ENCODE measurements at regions not wholly inside any gene's neighbourhood (a gene's known extent, or its start where the extent isn't known, plus 50 kb on each side); places are given as distances from the start of the nearest gene placed in this dataset.

DNA sequence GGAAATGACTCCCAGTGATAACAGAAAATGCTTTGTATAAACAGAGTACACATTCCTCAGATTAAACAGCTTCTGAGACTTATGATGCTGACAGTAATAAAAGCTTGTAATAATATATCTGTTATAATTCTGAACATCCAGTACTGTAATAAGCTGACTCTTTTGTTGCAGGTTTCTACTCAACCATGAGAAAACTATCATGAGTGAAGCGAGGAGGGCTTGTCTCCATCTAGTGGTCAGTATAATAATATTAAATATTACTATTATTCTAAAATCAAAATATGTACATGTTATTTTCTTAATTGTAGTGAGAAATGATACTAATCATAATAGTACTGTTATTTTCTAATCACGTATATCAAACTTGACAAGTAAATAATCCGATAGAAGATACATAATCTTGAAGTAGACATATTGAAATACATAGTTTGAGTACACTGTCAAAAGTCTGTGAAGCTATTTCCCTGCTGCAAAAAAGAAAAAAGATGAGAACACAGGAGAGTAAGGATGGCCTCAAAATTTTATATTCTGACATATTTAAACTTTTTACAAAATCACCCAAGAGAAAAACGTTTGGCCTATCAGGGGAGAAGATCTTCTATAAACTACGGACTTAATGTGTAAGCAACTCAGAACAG is 183.1 kb downstream of the MOXD1 start:
- Histone ChIP-seq H3K9ac (ENCODE audit: low read length) (no peak overlapping the region), H3K4me3 (ENCODE audit: low read length) (no peak overlapping the region), H3K9me3 (ENCODE audit: control insufficient read depth, low read length) (no peaks in the 10 kb centered on the region), H3K27me3 (replicated peaks; ENCODE audit: control insufficient read depth, insufficient read depth, low read length) (no peaks in the 10 kb centered on the region), H3K36me3 (ENCODE audit: control insufficient read depth, insufficient read depth, low read length, severe bottlenecking) (no peaks in the 10 kb centered on the region), H3K4me1 (ENCODE audit: control insufficient read depth, insufficient read depth, low read length) (no peaks in the 10 kb centered on the region)
- peak; percentile 81 for DNase-seq (ENCODE audit: low read depth)

GRCh38 chr6:132215805-132216204 is 185.5 kb downstream of the MOXD1 start:
- no peak for DNase-seq (ENCODE audit: low read depth)
- no peak overlapping the region for H3K9ac ChIP-seq (ENCODE audit: low read length)
- no peaks in the 10 kb centered on the region for H3K27me3 ChIP-seq (replicated peaks; ENCODE audit: control insufficient read depth, insufficient read depth, low read length)
- H3K4me3 ChIP-seq (ENCODE audit: low read length) = no peak overlapping the region
- no peaks in the 10 kb centered on the region for H3K9me3 ChIP-seq (ENCODE audit: control insufficient read depth, low read length)
- H3K4me1 ChIP-seq (ENCODE audit: control insufficient read depth, insufficient read depth, low read length) = no peaks in the 10 kb centered on the region
- no peaks in the 10 kb centered on the region for H3K36me3 ChIP-seq (ENCODE audit: control insufficient read depth, insufficient read depth, low read length, severe bottlenecking)

- H3K9me3 ChIP-seq (ENCODE audit: control insufficient read depth, low read length) = peaks cover 3% of the 10 kb centered on the region
- no peak overlapping the region for H3K9ac ChIP-seq (ENCODE audit: low read length)
- no peak overlapping the region for H3K4me3 ChIP-seq (ENCODE audit: low read length)
- no peak for DNase-seq (ENCODE audit: low read depth)
- H3K36me3 ChIP-seq (ENCODE audit: control insufficient read depth, insufficient read depth, low read length, severe bottlenecking) = no peaks in the 10 kb centered on the region
- no peaks in the 10 kb centered on the region for H3K4me1 ChIP-seq (ENCODE audit: control insufficient read depth, insufficient read depth, low read length)
- no peaks in the 10 kb centered on the region for H3K27me3 ChIP-seq (replicated peaks; ENCODE audit: control insufficient read depth, insufficient read depth, low read length)
These were observed 186.6 kb downstream of the MOXD1 start for GRCh38 chr6:132214716-132215115.

GRCh38 chr6:132213732-132214131 is 187.5 kb downstream of the MOXD1 start:
- Histone ChIP-seq H3K4me1 (ENCODE audit: control insufficient read depth, insufficient read depth, low read length) (no peaks in the 10 kb centered on the region), H3K9me3 (ENCODE audit: control insufficient read depth, low read length) (peaks cover 3% of the 10 kb centered on the region), H3K4me3 (ENCODE audit: low read length) (no peak overlapping the region), H3K9ac (ENCODE audit: low read length) (no peak overlapping the region), H3K36me3 (ENCODE audit: control insufficient read depth, insufficient read depth, low read length, severe bottlenecking) (no peaks in the 10 kb centered on the region), H3K27me3 (replicated peaks; ENCODE audit: control insufficient read depth, insufficient read depth, low read length) (no peaks in the 10 kb centered on the region)
- DNase-seq (ENCODE audit: low read depth) = no peak

GRCh38 chr6:132213191-132213590 is 188.1 kb downstream of the MOXD1 start:
- DNase-seq (ENCODE audit: low read depth) = no peak
- H3K9me3 ChIP-seq (ENCODE audit: control insufficient read depth, low read length) = peaks cover 3% of the 10 kb centered on the region
- no peak overlapping the region for H3K9ac ChIP-seq (ENCODE audit: low read length)
- H3K36me3 ChIP-seq (ENCODE audit: control insufficient read depth, insufficient read depth, low read length, severe bottlenecking) = no peaks in the 10 kb centered on the region
- H3K4me1 ChIP-seq (ENCODE audit: control insufficient read depth, insufficient read depth, low read length) = no peaks in the 10 kb centered on the region
- H3K4me3 ChIP-seq (ENCODE audit: low read length) = no peak overlapping the region
- H3K27me3 ChIP-seq (replicated peaks; ENCODE audit: control insufficient read depth, insufficient read depth, low read length) = no peaks in the 10 kb centered on the region

GRCh38 chr6:132210886-132211563 is 190.2 kb downstream of the MOXD1 start:
- Histone ChIP-seq H3K9me3 (ENCODE audit: control insufficient read depth, low read length) (peaks cover 3% of the 10 kb centered on the region), H3K4me1 (ENCODE audit: control insufficient read depth, insufficient read depth, low read length) (no peaks in the 10 kb centered on the region), H3K27me3 (replicated peaks; ENCODE audit: control insufficient read depth, insufficient read depth, low read length) (no peaks in the 10 kb centered on the region), H3K9ac (ENCODE audit: low read length) (no peak overlapping the region), H3K36me3 (ENCODE audit: control insufficient read depth, insufficient read depth, low read length, severe bottlenecking) (no peaks in the 10 kb centered on the region), H3K4me3 (ENCODE audit: low read length) (no peak overlapping the region)
- no peak for DNase-seq (ENCODE audit: low read depth)

- Histone ChIP-seq H3K9me3 (ENCODE audit: control insufficient read depth, low read length) (peaks cover 3% of the 10 kb centered on the region), H3K27me3 (replicated peaks; ENCODE audit: control insufficient read depth, insufficient read depth, low read length) (no peaks in the 10 kb centered on the region), H3K36me3 (ENCODE audit: control insufficient read depth, insufficient read depth, low read length, severe bottlenecking) (no peaks in the 10 kb centered on the region), H3K9ac (ENCODE audit: low read length) (no peak overlapping the region), H3K4me3 (ENCODE audit: low read length) (no peak overlapping the region), H3K4me1 (ENCODE audit: control insufficient read depth, insufficient read depth, low read length) (no peaks in the 10 kb centered on the region)
- no peak for DNase-seq (ENCODE audit: low read depth)
These were observed 191.9 kb downstream of the MOXD1 start for GRCh38 chr6:132209351-132209750.

- Histone ChIP-seq H3K27me3 (replicated peaks; ENCODE audit: control insufficient read depth, insufficient read depth, low read length) (no peaks in the 10 kb centered on the region), H3K9ac (ENCODE audit: low read length) (no peak overlapping the region), H3K9me3 (ENCODE audit: control insufficient read depth, low read length) (peaks cover 3% of the 10 kb centered on the region), H3K4me1 (ENCODE audit: control insufficient read depth, insufficient read depth, low read length) (peaks cover 2% of the 10 kb centered on the region), H3K36me3 (ENCODE audit: control insufficient read depth, insufficient read depth, low read length, severe bottlenecking) (no peaks in the 10 kb centered on the region), H3K4me3 (ENCODE audit: low read length) (no peak overlapping the region)
- no peak for DNase-seq (ENCODE audit: low read depth)
These were observed 193.3 kb downstream of the MOXD1 start for GRCh38 chr6:132207991-132208390.

- Histone ChIP-seq H3K27me3 (replicated peaks; ENCODE audit: control insufficient read depth, insufficient read depth, low read length) (no peaks in the 10 kb centered on the region), H3K4me3 (ENCODE audit: low read length) (no peak overlapping the region), H3K36me3 (ENCODE audit: control insufficient read depth, insufficient read depth, low read length, severe bottlenecking) (no peaks in the 10 kb centered on the region), H3K9me3 (ENCODE audit: control insufficient read depth, low read length) (peaks cover 3% of the 10 kb centered on the region), H3K9ac (ENCODE audit: low read length) (no peak overlapping the region), H3K4me1 (ENCODE audit: control insufficient read depth, insufficient read depth, low read length) (peaks cover 12% of the 10 kb centered on the region)
- no peak for DNase-seq (ENCODE audit: low read depth)
These were observed 195.3 kb downstream of the MOXD1 start for GRCh38 chr6:132205946-132206345.

DNA sequence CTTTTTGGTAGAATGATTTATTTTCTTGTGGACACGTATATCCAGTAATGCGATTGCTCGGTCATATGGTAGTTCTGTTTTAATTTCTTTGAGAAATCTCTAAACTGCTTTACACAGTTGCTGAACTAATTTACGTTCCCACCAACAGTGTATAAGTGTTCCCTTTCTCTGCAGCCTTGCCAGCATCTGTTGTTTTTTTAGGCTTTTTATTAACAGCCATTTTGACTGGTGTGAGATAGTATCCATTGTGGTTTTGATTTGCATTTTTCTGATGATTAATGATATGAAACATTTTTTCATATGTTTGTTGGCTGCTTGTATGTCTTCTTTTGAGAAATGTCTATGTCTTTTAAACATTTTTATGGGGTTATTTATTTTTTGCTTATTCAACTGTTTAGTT is 196.7 kb downstream of the MOXD1 start:
- H3K4me1 ChIP-seq (ENCODE audit: control insufficient read depth, insufficient read depth, low read length) = peaks cover 15% of the 10 kb centered on the region
- H3K27me3 ChIP-seq (replicated peaks; ENCODE audit: control insufficient read depth, insufficient read depth, low read length) = no peaks in the 10 kb centered on the region
- H3K36me3 ChIP-seq (ENCODE audit: control insufficient read depth, insufficient read depth, low read length, severe bottlenecking) = no peaks in the 10 kb centered on the region
- H3K9me3 ChIP-seq (ENCODE audit: control insufficient read depth, low read length) = no peaks in the 10 kb centered on the region
- no peak for DNase-seq (ENCODE audit: low read depth)
- H3K4me3 ChIP-seq (ENCODE audit: low read length) = no peak overlapping the region
- no peak overlapping the region for H3K9ac ChIP-seq (ENCODE audit: low read length)

DNA sequence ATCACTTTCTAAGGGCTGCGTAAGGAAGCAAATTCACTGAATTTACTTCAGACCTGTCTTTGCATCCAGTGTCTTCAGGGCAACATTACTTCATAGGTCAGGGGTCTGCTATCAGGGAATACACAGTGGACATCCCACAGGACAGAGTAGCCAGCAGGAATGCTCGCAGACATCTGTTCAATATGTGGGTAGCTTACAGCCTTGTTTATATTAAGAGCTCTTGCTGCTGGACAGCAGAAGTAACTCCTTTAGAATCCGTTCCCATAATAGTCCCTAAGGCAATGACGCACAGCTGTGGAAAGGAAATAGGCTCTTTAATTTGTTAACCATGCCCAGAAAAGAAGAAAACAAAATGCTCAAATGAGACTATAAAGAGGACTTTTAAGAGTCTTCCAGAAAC is 198.7 kb downstream of the MOXD1 start:
- DNase-seq (ENCODE audit: low read depth) = peak; percentile 91
- Histone ChIP-seq H3K4me1 (ENCODE audit: control insufficient read depth, insufficient read depth, low read length) (peaks cover 29% of the 10 kb centered on the region), H3K4me3 (ENCODE audit: low read length) (peak overlapping the region; percentile 43), H3K27me3 (replicated peaks; ENCODE audit: control insufficient read depth, insufficient read depth, low read length) (no peaks in the 10 kb centered on the region), H3K9ac (ENCODE audit: low read length) (no peak overlapping the region), H3K36me3 (ENCODE audit: control insufficient read depth, insufficient read depth, low read length, severe bottlenecking) (no peaks in the 10 kb centered on the region), H3K9me3 (ENCODE audit: control insufficient read depth, low read length) (no peaks in the 10 kb centered on the region)

DNA sequence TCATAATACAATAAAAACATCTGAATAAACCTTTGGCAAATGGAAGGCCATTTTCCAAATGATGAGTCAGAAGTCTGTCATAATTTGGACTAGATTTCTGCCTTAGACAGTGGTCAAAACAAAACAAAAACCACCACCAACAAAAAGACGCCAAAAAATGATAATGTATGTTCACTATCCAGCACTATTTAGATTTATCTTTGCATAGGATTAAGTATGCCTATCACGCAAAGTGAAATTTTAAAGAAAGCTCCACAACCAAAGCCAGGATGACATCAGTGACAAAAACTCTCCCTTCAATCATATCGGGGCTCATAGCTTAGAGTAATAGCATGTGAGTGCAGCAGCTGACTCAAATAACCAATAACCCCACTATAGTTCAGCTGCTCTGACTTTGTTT is 201.9 kb downstream of the MOXD1 start:
- H3K4me1 ChIP-seq (ENCODE audit: control insufficient read depth, insufficient read depth, low read length) = peaks cover 29% of the 10 kb centered on the region
- H3K27me3 ChIP-seq (replicated peaks; ENCODE audit: control insufficient read depth, insufficient read depth, low read length) = no peaks in the 10 kb centered on the region
- H3K4me3 ChIP-seq (ENCODE audit: low read length) = peak overlapping the region; percentile 80
- peak overlapping the region; percentile 41 for H3K9ac ChIP-seq (ENCODE audit: low read length)
- H3K9me3 ChIP-seq (ENCODE audit: control insufficient read depth, low read length) = no peaks in the 10 kb centered on the region
- H3K36me3 ChIP-seq (ENCODE audit: control insufficient read depth, insufficient read depth, low read length, severe bottlenecking) = no peaks in the 10 kb centered on the region
- peak; percentile 66 for DNase-seq (ENCODE audit: low read depth)
